HuH-7 (cell line): ENCODE measurements at regions not wholly inside any gene's neighbourhood (a gene's known extent, or its start where the extent isn't known, plus 50 kb on each side); places are given as distances from the start of the nearest gene placed in this dataset.
"Not testable (repeated sequence)": the region's sequence is repeated elsewhere in the genome, so short reads cannot be mapped to it uniquely, and the experiment has no call there.

Source experiments
- DNase-seq: peaks from one replicate; pipeline ENCODE4 v3.0.0; 2011; ENCODE audit warnings: low spot score

GRCh38 chr1:229155472-229155871, 115.4 kb upstream of the RAB4A start:
- DNase-seq = no peak

- peak; percentile 54 for DNase-seq
These were observed 114.0 kb upstream of the RAB4A start for GRCh38 chr1:229156872-229157271.

GRCh38 chr1:229157480-229157879, 113.4 kb upstream of the RAB4A start:
- no peak for DNase-seq

GRCh38 chr1:229158341-229158921, 112.5 kb upstream of the RAB4A start:
- DNase-seq = no peak

GRCh38 chr1:229158927-229159326, 112.0 kb upstream of the RAB4A start:
- no peak for DNase-seq

- no peak for DNase-seq
These were observed 111.0 kb upstream of the RAB4A start for GRCh38 chr1:229159668-229160544.

GRCh38 chr1:229161740-229162139, 109.2 kb upstream of the RAB4A start:
- DNase-seq = no peak

GRCh38 chr1:229162825-229163515, 107.9 kb upstream of the RAB4A start:
- DNase-seq = no peak

GRCh38 chr1:229164348-229164747, 106.6 kb upstream of the RAB4A start:
- DNase-seq = no peak

GRCh38 chr1:229164836-229165735, 105.8 kb upstream of the RAB4A start:
- no peak for DNase-seq

- no peak for DNase-seq
These were observed 103.6 kb upstream of the RAB4A start for GRCh38 chr1:229167318-229167717.

GRCh38 chr1:229169399-229169798, 101.5 kb upstream of the RAB4A start:
- no peak for DNase-seq

- no peak for DNase-seq
These were observed 100.6 kb upstream of the RAB4A start for GRCh38 chr1:229170274-229170673.

GRCh38 chr1:229170778-229171505, 100.0 kb upstream of the RAB4A start:
- DNase-seq = no peak

GRCh38 chr1:229171934-229172333, 99.0 kb upstream of the RAB4A start:
- no peak for DNase-seq

GRCh38 chr1:229173491-229174476, 97.1 kb upstream of the RAB4A start:
- not testable (repeated sequence) for DNase-seq

GRCh38 chr1:229175297-229175696, 95.6 kb upstream of the RAB4A start:
- not testable (repeated sequence) for DNase-seq

GRCh38 chr1:229176457-229176856, 94.5 kb upstream of the RAB4A start:
- DNase-seq = not testable (repeated sequence)

- no peak for DNase-seq
These were observed 90.8 kb upstream of the RAB4A start for GRCh38 chr1:229180161-229180560.

- no peak for DNase-seq
These were observed 89.5 kb upstream of the RAB4A start for GRCh38 chr1:229181419-229181818.
